ENCODE measurements at regions not wholly inside any gene's neighbourhood (a gene's known extent, or its start where the extent isn't known, plus 50 kb on each side); places are given as distances from the start of the nearest gene placed in this dataset.
"Not testable (repeated sequence)": the region's sequence is repeated elsewhere in the genome, so short reads cannot be mapped to it uniquely, and the experiment has no call there.

DNA sequence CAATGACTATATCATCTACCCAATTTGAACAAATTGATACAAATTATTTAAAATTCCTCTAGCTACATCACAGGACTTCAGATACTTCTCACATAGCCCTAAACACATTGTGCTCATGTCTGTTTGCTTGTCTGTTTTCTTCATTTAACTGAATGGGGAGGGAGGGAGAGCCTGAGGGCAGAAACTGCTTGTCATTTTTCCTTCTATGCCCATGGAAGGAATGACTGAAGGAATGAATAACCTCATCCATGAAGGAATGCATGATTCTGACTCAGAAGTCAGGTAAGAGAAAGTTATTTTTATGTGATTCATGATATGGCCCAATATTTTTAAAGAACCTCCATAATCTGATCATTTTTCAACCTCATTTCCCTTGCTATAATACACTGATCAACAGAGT is 418.0 kb upstream of the PITX2 start:
- no peak for DNase-seq

DNA sequence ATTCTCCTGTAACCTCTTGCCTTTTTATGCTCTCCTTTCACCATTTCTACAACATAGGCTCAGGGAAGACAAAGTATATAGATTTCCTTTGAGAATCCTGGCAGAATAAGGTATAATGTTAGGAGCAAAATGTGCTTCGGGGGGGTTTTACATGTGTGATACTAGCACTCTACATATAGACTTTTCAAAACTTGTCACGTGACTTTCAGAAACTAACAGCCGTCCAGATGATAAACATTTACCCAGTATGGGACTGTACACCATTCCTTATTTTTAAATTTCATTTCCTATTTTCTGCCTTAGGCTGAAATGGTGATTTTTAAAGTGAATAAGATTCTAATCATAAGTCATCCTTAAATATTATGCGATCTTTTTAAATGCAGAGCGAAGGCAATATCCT is 420.4 kb upstream of the PITX2 start:
- no peak for DNase-seq

- no peak for DNase-seq
Observed at GRCh38 chr4:111045992-111046391, 423.1 kb upstream of the PITX2 start.

DNA sequence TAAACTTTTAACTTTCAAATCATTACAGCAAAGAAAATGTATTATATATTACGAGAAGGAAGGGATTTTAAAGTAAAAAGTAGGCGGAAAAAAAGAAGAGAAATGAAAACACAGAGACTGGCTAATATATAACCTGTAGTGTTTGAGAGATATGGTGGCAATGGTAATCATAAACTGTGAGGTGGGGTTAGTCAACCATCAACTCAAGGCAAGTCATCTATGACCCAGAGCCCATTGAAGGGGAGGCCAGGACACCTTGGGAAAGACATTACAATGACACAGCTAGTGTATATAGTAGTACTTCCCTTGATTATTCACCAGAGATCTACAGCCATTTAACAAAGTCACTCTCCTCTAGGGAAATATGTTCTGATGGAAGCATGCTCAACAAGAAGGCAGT is 423.9 kb upstream of the PITX2 start:
- DNase-seq: no peak

- DNase-seq: no peak
Observed at GRCh38 chr4:111048316-111048715, 425.4 kb upstream of the PITX2 start.

DNA sequence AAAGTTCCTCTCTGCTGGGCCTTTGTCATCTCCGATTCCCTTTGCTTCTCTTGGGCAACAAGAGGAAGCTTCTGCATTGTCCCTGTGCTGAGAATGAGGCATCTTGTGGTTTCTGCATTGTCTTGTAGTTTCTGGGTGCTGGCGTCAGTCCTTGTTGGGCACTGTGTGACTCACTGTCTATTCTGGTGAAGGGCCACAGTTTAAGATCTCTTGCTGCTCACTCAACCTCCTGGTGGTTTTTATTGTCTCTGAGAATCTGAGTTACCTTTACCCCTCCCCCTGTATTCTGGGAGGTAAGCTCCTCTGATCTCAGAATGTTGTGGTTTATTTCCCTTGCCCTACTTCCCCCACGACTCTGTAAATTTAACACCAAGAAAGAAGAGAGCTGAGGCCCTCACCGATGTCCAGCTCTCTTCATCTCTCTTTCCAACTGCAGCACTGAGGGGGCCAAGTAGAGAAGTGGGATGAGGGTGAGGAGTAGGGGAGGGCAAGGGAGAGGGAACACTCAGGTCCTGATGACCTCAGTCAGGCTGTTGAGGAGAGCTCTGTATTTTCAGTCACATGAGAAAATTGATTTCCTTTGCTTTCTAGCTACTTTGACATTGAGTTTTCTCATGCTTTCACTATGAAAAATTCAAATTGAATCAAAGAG is 441.6 kb upstream of the PITX2 start:
- DNase-seq: no peak

- DNase-seq: no peak
Observed at GRCh38 chr4:111066001-111066400, 443.1 kb upstream of the PITX2 start.

GRCh38 chr4:111066447-111066846 is 443.6 kb upstream of the PITX2 start:
- no peak for DNase-seq

DNA sequence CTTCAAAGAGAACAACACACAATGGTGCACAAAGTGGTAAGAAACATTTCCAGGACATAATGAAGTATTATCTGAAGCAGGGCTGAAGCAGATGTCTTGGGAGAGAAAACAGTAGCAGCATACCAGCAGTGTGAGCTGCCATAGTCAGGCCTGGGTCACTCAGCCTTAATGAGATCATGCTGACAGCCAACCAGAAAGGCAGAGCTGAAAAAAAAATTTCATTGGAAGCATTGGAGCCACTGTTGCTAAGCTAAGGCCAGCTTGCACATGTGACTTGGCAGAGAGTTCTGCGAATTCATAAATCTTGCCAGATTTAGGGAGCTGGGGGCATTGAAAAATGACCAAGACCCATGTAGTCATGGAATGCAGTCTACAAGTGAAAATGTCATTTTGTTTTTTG is 444.0 kb upstream of the PITX2 start:
- DNase-seq: no peak

DNA sequence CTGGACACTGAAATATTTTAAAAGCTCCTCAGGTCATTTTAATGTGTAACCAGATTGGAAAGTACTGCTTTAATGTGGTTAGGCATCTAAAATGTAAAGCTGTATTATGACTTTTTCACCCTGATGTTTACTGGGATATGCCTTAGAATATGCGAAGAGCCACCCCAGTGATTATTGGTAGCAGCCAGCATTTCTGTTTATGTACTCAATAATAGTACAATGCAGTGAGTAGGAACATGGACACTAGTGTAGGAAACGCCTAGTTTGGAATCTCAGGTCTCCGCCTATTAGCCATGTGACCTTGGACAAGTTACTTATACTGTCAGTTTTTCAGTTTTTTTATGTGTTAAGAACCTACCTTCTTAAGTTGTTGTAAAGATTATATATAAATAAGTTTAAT is 446.0 kb upstream of the PITX2 start:
- DNase-seq: no peak

DNA sequence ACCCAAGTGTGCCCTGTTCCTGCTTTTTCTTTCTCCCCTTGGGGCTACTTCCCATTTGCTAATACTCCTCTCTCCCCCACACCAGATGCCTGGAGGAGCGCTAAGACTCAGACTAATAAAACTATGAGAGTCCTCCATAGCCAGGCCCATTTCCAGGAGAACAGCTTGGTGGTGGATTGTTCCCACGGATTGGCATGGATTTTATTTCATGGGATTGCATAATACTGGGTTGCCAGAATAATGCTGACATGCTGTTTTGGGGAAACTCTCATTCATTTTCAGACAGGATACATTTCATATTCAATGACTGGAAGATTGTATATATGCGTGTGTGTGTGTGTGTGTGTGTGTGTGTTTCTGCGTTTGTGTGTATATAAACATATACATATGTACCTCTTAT is 447.5 kb upstream of the PITX2 start:
- no peak for DNase-seq

GRCh38 chr4:111074523-111075114 is 451.7 kb upstream of the PITX2 start:
- no peak for DNase-seq

- DNase-seq: not testable (repeated sequence)
Observed at GRCh38 chr4:111076299-111076698, 453.4 kb upstream of the PITX2 start.

DNA sequence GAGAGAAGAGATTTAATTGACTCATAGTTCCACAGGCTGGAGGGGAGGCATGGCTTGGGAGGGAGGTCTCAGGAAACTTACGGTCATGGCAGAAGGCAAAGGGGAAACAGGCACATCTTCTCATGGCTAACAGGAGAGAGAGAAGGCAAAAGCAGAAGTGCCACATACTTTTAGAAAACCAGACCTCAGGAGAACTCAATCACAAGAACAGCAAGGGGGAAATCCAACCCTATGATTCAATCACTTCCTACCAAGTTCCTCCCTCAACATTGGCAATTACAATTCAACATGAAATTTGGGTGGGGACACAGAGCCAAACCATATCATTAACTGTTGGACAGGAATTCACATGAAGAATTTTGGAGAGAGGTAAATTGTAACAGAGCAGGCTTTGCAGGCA is 485.3 kb upstream of the PITX2 start:
- DNase-seq: no peak

GRCh38 chr4:111113591-111113990 is 490.7 kb upstream of the PITX2 start:
- DNase-seq: no peak

DNA sequence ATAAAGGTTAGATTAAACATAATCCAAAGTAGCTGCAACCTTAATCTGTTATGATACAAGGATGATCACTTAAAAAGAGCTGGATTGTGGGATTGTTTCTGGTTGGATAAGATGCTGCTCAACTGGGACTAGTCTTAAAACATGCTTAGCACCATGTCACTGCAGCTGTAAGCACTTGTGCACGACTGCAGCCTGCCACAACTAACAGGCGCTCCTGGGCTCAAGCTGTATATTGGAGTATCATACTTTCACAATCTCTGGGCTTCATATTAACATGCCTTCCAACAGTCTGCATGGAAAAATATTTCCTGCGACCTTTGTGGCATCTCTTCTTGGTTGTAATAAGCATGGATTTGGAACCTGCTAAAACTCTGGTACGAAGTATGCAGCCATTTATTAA is 493.0 kb upstream of the PITX2 start:
- DNase-seq: no peak

- no peak for DNase-seq
Observed at GRCh38 chr4:111120191-111120590, 497.3 kb upstream of the PITX2 start.

GRCh38 chr4:111126340-111126739 is 503.5 kb upstream of the PITX2 start:
- no peak for DNase-seq

- DNase-seq: no peak
Observed at GRCh38 chr4:111127841-111128240, 505.0 kb upstream of the PITX2 start.

DNA sequence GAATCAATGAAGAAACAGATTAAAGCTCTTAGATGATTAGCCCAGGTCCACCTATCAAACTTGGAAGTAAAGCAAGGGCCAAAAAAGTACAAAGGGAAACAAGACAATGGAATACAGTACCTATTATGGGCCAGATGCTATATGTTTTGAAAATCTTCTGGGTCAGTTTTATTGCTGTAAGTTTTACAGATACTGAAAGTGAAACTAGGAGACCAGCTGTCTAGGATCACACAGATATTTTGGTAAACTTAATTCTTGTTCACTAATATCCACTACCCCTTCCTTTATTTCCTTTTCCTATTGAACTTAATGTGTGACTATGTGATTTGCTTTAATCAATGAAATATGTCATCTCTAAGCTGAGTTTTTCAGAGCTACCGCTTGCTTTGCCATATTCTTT is 505.4 kb upstream of the PITX2 start:
- no peak for DNase-seq

GRCh38 chr4:111136438-111136837 is 513.6 kb upstream of the PITX2 start:
- no peak for DNase-seq

DNA sequence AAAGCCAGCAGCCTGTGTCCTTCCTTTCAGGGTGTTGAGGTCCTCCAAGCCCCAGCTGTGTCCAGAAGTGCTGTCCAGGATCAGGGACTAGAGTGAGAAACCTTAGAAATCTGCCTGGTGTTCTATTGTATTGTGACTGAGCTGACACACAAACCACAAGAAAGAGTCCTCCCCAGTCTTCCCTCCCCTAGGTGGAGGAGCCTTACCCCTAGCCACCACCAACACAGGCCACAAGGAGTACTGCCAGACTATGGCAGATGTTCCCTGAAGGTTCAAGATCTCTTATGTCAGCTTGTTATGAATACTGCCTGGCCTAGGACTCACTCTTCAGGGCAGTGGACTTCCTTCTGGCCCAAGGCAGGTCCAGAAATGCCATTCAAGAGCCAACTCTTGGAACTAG is 514.1 kb upstream of the PITX2 start:
- DNase-seq: no peak

GRCh38 chr4:111143510-111143909 is 520.6 kb upstream of the PITX2 start:
- DNase-seq: no peak

GRCh38 chr4:111154934-111155333 is 532.1 kb upstream of the PITX2 start:
- DNase-seq: no peak

DNA sequence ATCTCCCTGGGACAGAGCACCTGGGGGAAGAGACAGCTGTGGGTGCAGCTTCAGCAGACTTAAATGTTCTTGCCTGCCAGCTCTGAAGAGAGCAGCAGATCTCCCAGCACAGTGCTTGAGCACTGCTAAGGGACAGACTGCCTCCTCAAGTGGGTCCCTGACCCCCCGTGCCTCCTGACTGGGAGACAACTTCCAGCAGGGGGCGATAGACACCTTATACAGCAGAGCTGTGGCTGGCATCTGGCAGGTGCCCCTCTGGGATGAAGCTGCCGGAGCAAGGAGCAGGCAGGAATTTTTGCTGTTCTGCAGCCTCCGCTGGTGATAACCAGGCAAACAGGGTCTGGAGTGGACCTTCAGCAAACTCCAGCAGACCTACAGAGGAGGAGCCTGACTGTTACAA is 541.7 kb upstream of the PITX2 start:
- DNase-seq: not testable (repeated sequence)
